Nephron (organoid): ENCODE measurements at regions not wholly inside any gene's neighbourhood (a gene's known extent, or its start where the extent isn't known, plus 50 kb on each side); places are given as distances from the start of the nearest gene placed in this dataset.
A peak's percentile ranks its signal among the peaks of the same experiment; 100 is the strongest.

Experiments used
- H3K27ac Mint-ChIP-seq, 3 experiments: 2 replicates each; pipeline ENCODE4 v1.8.0; 2020; ENCODE audit warnings: mixed read lengths in 3 of 3, mild to moderate bottlenecking in 2 of 3, moderate library complexity in 1 of 3
- H3K27me3 Mint-ChIP-seq: 2 replicates; pipeline ENCODE4 v1.8.0; 2021; ENCODE audit warnings: low read depth, mild to moderate bottlenecking, moderate library complexity, mixed read lengths
- H3K36me3 Mint-ChIP-seq: 2 replicates; pipeline ENCODE4 v1.8.0; 2020; ENCODE audit warnings: low read depth, mixed read lengths
- H3K4me1 Mint-ChIP-seq: 2 replicates; pipeline ENCODE4 v1.8.0; 2020; ENCODE audit warnings: mixed read lengths
- H3K4me3 Mint-ChIP-seq, 3 experiments: 2 replicates each; pipeline ENCODE4 v1.8.0; 2020; ENCODE audit warnings: mild to moderate bottlenecking in 3 of 3, mixed read lengths in 3 of 3, moderate library complexity in 2 of 3
- H3K9me3 Mint-ChIP-seq: 2 replicates; pipeline ENCODE4 v1.8.0; 2020; ENCODE audit warnings: mixed read lengths
- CTCF ChIP-seq, 3 experiments: fragments of 200-600 bp; sonication (generic); IDR thresholded peaks; one replicate each; pipeline ENCODE4 v1.5.0; 2021; ENCODE audit warnings: antibody characterized with exemption in 3 of 3; ENCODE audit not compliant: unreplicated experiment in 3 of 3

GRCh38 chr15:95840855-95841254 is 489.6 kb upstream of the NR2F2 start:
- peak overlapping the region; percentile 5 to 81 (median 57) for H3K27ac Mint-ChIP-seq
- no peaks in the 10 kb centered on the region for H3K9me3 Mint-ChIP-seq
- H3K4me1 Mint-ChIP-seq, result peaks cover 41% of the 10 kb centered on the region
- H3K4me3 Mint-ChIP-seq, result no peak overlapping the region
- no peaks in the 10 kb centered on the region for H3K36me3 Mint-ChIP-seq
- H3K27me3 Mint-ChIP-seq, result no peaks in the 10 kb centered on the region
- TF ChIP-seq CTCF (IDR thresholded peaks at IDR 0.05; ENCODE audit: unreplicated experiment in 3 of 3), result no peak

GRCh38 chr15:95842576-95842975 is 487.9 kb upstream of the NR2F2 start:
- Mint-ChIP-seq H3K4me1 (peaks cover 51% of the 10 kb centered on the region), H3K27ac (peak overlapping the region; percentile 58 to 93 (median 66)), H3K27me3 (no peaks in the 10 kb centered on the region), H3K9me3 (no peaks in the 10 kb centered on the region), H3K36me3 (no peaks in the 10 kb centered on the region), H3K4me3 (peak overlapping the region in 1 of 3 experiments; percentile 27)
- no peak for TF ChIP-seq CTCF (IDR thresholded peaks at IDR 0.05; ENCODE audit: unreplicated experiment in 3 of 3)

- Mint-ChIP-seq H3K27ac (peak overlapping the region; percentile 58 to 93 (median 66)), H3K4me1 (peaks cover 51% of the 10 kb centered on the region), H3K36me3 (no peaks in the 10 kb centered on the region), H3K9me3 (no peaks in the 10 kb centered on the region), H3K27me3 (no peaks in the 10 kb centered on the region), H3K4me3 (no peak overlapping the region)
- TF ChIP-seq CTCF (IDR thresholded peaks at IDR 0.05; ENCODE audit: unreplicated experiment in 3 of 3), result no peak
Measured at GRCh38 chr15:95843241-95843910, 487.1 kb upstream of the NR2F2 start.

GRCh38 chr15:95845862-95846515 is 484.5 kb upstream of the NR2F2 start:
- Mint-ChIP-seq H3K4me1 (peaks cover 41% of the 10 kb centered on the region), H3K27me3 (no peaks in the 10 kb centered on the region), H3K9me3 (peaks cover 8% of the 10 kb centered on the region), H3K27ac (peak overlapping the region; percentile 94 to 95 (median 94)), H3K4me3 (peak overlapping the region; percentile 22 to 40 (median 23)), H3K36me3 (no peaks in the 10 kb centered on the region)
- no peak for TF ChIP-seq CTCF (IDR thresholded peaks at IDR 0.05; ENCODE audit: unreplicated experiment in 3 of 3)

GRCh38 chr15:95848126-95848525 is 482.4 kb upstream of the NR2F2 start:
- H3K27me3 Mint-ChIP-seq, result no peaks in the 10 kb centered on the region
- no peaks in the 10 kb centered on the region for H3K36me3 Mint-ChIP-seq
- TF ChIP-seq CTCF (IDR thresholded peaks at IDR 0.05; ENCODE audit: unreplicated experiment in 3 of 3), result no peak
- H3K27ac Mint-ChIP-seq, result peak overlapping the region; percentile 38 to 95 (median 79)
- H3K4me1 Mint-ChIP-seq, result peaks cover 33% of the 10 kb centered on the region
- no peak overlapping the region for H3K4me3 Mint-ChIP-seq
- H3K9me3 Mint-ChIP-seq, result peaks cover 8% of the 10 kb centered on the region

- Mint-ChIP-seq H3K27me3 (no peaks in the 10 kb centered on the region), H3K4me3 (no peak overlapping the region), H3K27ac (no peak overlapping the region), H3K36me3 (no peaks in the 10 kb centered on the region), H3K9me3 (peaks cover 8% of the 10 kb centered on the region), H3K4me1 (peaks cover 11% of the 10 kb centered on the region)
- no peak for TF ChIP-seq CTCF (IDR thresholded peaks at IDR 0.05; ENCODE audit: unreplicated experiment in 3 of 3)
Measured at GRCh38 chr15:95850837-95851236, 479.7 kb upstream of the NR2F2 start.
